Tibial artery (tissue), 4 donors: ENCODE measurements at regions not wholly inside any gene's neighbourhood (a gene's known extent, or its start where the extent isn't known, plus 50 kb on each side); places are given as distances from the start of the nearest gene placed in this dataset.

Experiments used
- DNase-seq, 2 donors: peaks; one replicate each; pipeline ENCODE4 v3.0.0-alpha.2; 2019
- H3K27ac ChIP-seq, 2 donors: fragments of 200-600 bp; sonication (generic) in 1 of 2; 1 replicate in 1 of 2; 2 replicates in 1 of 2; pipeline ENCODE4 v1.5.1; 2018 to 2019; ENCODE audit warnings: mild to moderate bottlenecking in 1 of 2
- H3K27me3 ChIP-seq, 2 donors: fragments of 200-600 bp; sonication (generic) in 1 of 2; one replicate each; pipeline versions ENCODE4 v1.5.1 to v1.6.0; 2016 to 2019
- H3K36me3 ChIP-seq, 3 donors: fragments of 200-600 bp; sonication (generic) in 2 of 3; one replicate each; pipeline ENCODE4 v1.5.1; 2016 to 2019; ENCODE audit warnings: mild to moderate bottlenecking in 2 of 3
- H3K4me1 ChIP-seq, 4 donors: fragments of 200-600 bp; sonication (generic) in 2 of 4; 1 replicate in 3 of 4; 2 replicates in 1 of 4; pipeline ENCODE4 v1.5.1; 2016 to 2019
- H3K4me3 ChIP-seq, 2 donors: fragments of 200-600 bp; sonication (generic) in 1 of 2; 1 replicate in 1 of 2; 2 replicates in 1 of 2; pipeline ENCODE4 v1.5.1; 2018 to 2019; ENCODE audit warnings: mild to moderate bottlenecking in 2 of 2
- H3K9me3 ChIP-seq, 3 donors: fragments of 200-600 bp; sonication (generic) in 1 of 3; one replicate each; pipeline ENCODE4 v1.5.1; 2016 to 2019
- CTCF ChIP-seq, 2 experiments: fragments of 200-600 bp in 1 of 2; fragments of 450-650 bp in 1 of 2; IDR thresholded peaks; one replicate each; pipeline ENCODE4 v1.5.1; 2017 to 2019; ENCODE audit warnings: antibody characterized with exemption in 2 of 2, mild to moderate bottlenecking in 1 of 2, moderate library complexity in 1 of 2
- intact Hi-C: fragments of 100-400 bp; cut with DNase I; formaldehyde crosslinking; loops from one replicate; pipeline ENCODE4 v1.15.0; 2023; ENCODE audit warnings: low total_unique reads

GRCh38 chr12:105699209-105699608, 368.7 kb downstream of the C12orf75 start:
- H3K4me3 ChIP-seq: no peak overlapping the region
- no peak for TF ChIP-seq CTCF (IDR thresholded peaks at IDR 0.05)
- no peaks in the 10 kb centered on the region for H3K4me1 ChIP-seq
- DNase-seq: no peak
- H3K36me3 ChIP-seq: no peaks in the 10 kb centered on the region
- no peaks in the 10 kb centered on the region for H3K9me3 ChIP-seq
- H3K27me3 ChIP-seq: no peaks in the 10 kb centered on the region
- no peak overlapping the region for H3K27ac ChIP-seq
- intact Hi-C loops: no loop called here

DNA sequence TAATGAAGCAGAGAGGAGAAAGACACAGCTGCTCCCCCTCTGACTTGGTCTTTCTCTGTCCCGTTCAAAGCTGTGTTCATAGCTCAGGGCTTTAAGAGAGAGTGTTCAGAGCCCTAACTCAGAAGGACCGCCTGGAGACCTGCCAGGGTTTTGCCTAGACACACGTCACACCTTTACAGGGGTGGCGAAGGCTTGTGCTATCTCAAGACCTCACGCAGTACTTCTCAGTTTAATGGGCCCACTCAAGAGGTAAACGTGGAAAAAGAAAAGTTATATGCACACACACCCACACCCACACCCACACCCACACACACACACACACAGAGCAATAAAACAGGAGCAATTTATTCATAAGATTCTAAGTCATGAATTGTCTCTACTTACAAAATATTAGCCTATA, 374.3 kb downstream of the C12orf75 start:
- Histone ChIP-seq H3K36me3 (no peaks in the 10 kb centered on the region), H3K9me3 (no peaks in the 10 kb centered on the region), H3K27ac (peak overlapping the region in 1 of 2 donors; percentile 46), H3K27me3 (no peaks in the 10 kb centered on the region), H3K4me1 (peaks cover 0 to 18% (median 16%) of the 10 kb centered on the region in 4 donors), H3K4me3 (no peak overlapping the region)
- no peak for DNase-seq
- intact Hi-C loops: no loop called here
- no peak for TF ChIP-seq CTCF (IDR thresholded peaks at IDR 0.05)

DNA sequence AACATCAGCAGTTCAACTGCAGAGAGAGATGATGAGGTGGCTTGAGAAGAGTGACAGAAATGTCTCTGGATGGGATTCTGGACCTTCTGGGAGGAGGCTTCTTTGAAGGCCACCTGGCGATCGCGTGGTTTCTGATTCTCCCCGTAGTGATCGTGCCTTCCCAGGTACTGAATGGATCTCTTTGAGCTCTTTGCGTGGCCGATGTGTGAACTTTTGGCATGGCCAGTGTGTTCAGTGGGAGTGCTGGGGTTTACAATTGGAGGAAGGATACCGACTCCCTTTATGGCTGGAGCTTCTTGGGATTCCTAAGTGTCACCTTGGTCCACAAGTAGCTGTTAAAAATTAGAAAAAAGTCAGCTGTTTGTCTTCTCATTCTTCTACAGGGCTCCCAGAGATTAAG, 374.7 kb downstream of the C12orf75 start:
- Histone ChIP-seq H3K9me3 (no peaks in the 10 kb centered on the region), H3K4me1 (peaks cover 0 to 18% (median 16%) of the 10 kb centered on the region in 4 donors), H3K36me3 (no peaks in the 10 kb centered on the region), H3K27ac (peak overlapping the region; percentile 46 to 70), H3K27me3 (no peaks in the 10 kb centered on the region), H3K4me3 (no peak overlapping the region)
- no peak for DNase-seq
- no peak for TF ChIP-seq CTCF (IDR thresholded peaks at IDR 0.05)
- intact Hi-C loops: no loop called here

DNA sequence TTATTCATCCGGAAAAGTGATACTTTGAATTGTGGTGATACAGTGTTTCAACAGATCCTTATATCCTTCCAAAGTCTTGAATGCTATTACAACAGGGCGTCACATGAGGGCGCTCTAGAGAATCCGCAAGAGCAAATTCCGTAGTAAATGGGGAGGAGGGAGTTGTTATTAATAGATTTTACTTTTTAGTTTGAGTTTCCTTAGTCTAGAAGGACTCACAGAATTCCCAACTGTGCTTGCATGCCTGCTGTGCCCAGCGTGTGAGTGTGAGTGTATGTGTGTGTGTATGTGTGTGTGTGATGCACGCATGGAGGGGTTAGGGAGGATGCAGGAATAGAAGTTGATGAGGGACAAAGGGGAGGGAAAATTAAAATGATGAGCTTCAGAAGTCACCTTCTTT, 375.3 kb downstream of the C12orf75 start:
- Histone ChIP-seq H3K27ac (peak overlapping the region; percentile 46 to 70), H3K27me3 (no peaks in the 10 kb centered on the region), H3K4me1 (peaks cover 0 to 18% (median 16%) of the 10 kb centered on the region in 4 donors), H3K9me3 (no peaks in the 10 kb centered on the region), H3K4me3 (no peak overlapping the region), H3K36me3 (no peaks in the 10 kb centered on the region)
- intact Hi-C loops: loop anchor here (1.0 kb wide), 1 partner anchor 431 kb away; no protein-coding TSS in a partner anchor
- peak; percentile 45 to 70 for DNase-seq
- TF ChIP-seq CTCF (IDR thresholded peaks at IDR 0.05): peak; percentile 81 to 85

GRCh38 chr12:105706321-105706972, 376.0 kb downstream of the C12orf75 start:
- H3K36me3 ChIP-seq: no peaks in the 10 kb centered on the region
- TF ChIP-seq CTCF (IDR thresholded peaks at IDR 0.05): no peak
- no peaks in the 10 kb centered on the region for H3K27me3 ChIP-seq
- H3K4me3 ChIP-seq: no peak overlapping the region
- peak overlapping the region; percentile 46 to 70 for H3K27ac ChIP-seq
- peaks cover 0 to 18% (median 16%) of the 10 kb centered on the region in 4 donors for H3K4me1 ChIP-seq
- H3K9me3 ChIP-seq: no peaks in the 10 kb centered on the region
- intact Hi-C loops: loop anchor here (1.0 kb wide), 1 partner anchor 430 kb away; no protein-coding TSS in a partner anchor
- peak; percentile 30 to 77 for DNase-seq
